ENCODE measurements at regions not wholly inside any gene's neighbourhood (a gene's known extent, or its start where the extent isn't known, plus 50 kb on each side); places are given as distances from the start of the nearest gene placed in this dataset.
A peak's percentile ranks its signal among the peaks of the same experiment; 100 is the strongest.
"Not testable (repeated sequence)": the region's sequence is repeated elsewhere in the genome, so short reads cannot be mapped to it uniquely, and the experiment has no call there.

DNA sequence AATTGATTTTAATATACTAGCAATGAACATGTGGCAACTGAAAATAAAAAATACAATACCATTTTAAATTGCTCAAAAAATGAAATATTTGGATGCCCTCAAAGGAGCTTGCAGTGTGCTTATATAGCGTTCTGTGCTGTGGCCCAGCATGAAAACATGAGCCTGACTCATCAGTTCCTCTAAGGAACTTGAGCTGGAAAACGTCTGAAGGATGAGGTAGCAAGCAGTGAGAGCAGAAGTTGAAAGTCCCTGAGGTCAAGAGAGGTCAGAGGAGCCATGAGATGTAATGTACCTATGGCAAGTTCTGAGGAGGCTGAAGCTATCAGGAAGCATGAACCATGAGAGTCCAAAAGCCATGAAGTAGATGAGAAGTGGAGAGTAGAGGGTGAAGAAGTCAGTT is 59.7 kb downstream of the HMGB3 start:
- no peaks in the 10 kb centered on the region for H3K36me3 ChIP-seq
- H3K4me2 ChIP-seq, result no peak overlapping the region
- H3K9ac ChIP-seq, result no peak overlapping the region
- TF ChIP-seq Cebpa-rat (IDR thresholded peaks at IDR 0.05), result no peak
- H3K9me3 ChIP-seq, result peaks cover 12% of the 10 kb centered on the region; the same call in 1 of the 2 replicates
- no peak overlapping the region for H3K4me3 ChIP-seq
- H3K27ac ChIP-seq, result no peak overlapping the region
- H3K4me1 ChIP-seq, result no peaks in the 10 kb centered on the region
- no peaks in the 10 kb centered on the region for H3K27me3 ChIP-seq
- no peaks in the 10 kb centered on the region for H4K20me1 ChIP-seq

DNA sequence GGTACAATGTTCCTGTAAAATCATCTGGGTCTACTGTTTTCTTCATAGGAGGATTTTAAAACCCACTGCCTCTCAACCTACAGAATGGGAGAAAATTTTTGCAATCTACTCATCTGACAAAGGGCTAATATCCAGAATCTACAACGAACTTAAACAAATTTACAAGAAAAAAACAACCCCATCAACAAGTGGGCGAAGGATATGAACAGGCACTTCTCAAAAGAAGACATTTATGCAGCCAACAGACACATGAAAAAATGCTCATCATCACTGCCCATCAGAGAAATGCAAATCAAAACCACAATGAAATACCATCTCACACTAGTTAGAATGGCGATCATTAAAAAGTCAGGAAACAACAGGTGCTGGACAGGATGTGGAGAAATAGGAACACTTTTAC is 83.2 kb downstream of the HMGB3 start:
- not testable (repeated sequence) for H4K20me1 ChIP-seq, H3K36me3 ChIP-seq, H3K9ac ChIP-seq, H3K27ac ChIP-seq, H3K27me3 ChIP-seq, H3K4me2 ChIP-seq, H3K4me3 ChIP-seq, H3K4me1 ChIP-seq, H3K9me3 ChIP-seq

DNA sequence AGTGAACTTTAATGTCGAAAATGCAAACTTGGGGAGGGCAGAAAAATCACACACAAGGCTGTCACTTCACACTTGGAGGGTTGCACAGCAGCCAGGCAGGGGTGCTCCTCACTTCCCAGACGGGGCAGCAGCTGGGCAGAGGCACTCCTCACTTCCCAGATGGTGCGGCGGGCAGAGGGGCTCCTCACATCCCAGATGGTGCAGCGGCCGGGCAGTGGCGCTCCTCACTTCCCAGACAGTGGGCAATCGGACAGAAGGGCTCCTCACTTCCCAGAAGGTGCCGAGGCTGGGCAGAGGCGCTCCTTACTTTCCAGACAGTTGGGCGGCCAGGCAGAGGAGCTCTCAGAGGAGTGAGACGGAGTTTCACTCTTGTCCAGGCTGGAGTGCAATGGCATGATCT is 90.6 kb downstream of the HMGB3 start:
- no peaks in the 10 kb centered on the region for H3K36me3 ChIP-seq
- H3K9ac ChIP-seq, result no peak overlapping the region
- H3K4me3 ChIP-seq, result no peak overlapping the region
- no peak overlapping the region for H3K27ac ChIP-seq
- H3K9me3 ChIP-seq, result no peaks in the 10 kb centered on the region
- no peak for TF ChIP-seq Cebpa-rat (IDR thresholded peaks at IDR 0.05)
- H3K4me2 ChIP-seq, result no peak overlapping the region
- no peaks in the 10 kb centered on the region for H4K20me1 ChIP-seq
- H3K4me1 ChIP-seq, result no peaks in the 10 kb centered on the region
- no peaks in the 10 kb centered on the region for H3K27me3 ChIP-seq

DNA sequence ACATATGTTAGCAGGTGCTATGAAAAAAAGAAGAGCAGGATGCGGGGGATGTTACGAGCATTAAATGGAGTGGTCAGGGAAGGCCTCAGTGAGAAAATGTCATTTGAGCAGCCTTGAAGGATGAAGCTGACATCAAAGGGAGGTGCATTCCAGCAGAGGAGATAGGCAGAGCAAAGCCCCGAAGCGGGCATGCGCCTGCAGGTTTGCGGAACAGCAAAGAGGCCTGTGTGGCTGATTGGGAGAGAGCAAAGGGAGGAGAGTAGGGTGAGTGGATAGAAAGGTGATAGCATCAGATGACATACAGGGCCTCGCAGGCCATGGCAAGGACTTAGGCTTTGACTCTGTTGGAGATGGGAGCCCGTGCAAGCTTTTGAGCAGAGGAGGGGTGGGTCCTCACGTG is 95.4 kb upstream of the GPR50 start:
- Histone ChIP-seq H3K27me3 (peaks cover 25% of the 10 kb centered on the region), H3K9me3 (no peaks in the 10 kb centered on the region), H3K4me2 (no peak overlapping the region), H3K4me1 (no peaks in the 10 kb centered on the region), H4K20me1 (no peaks in the 10 kb centered on the region), H3K9ac (no peak overlapping the region), H3K27ac (no peak overlapping the region), H3K36me3 (no peaks in the 10 kb centered on the region), H3K4me3 (no peak overlapping the region)
- TF ChIP-seq Cebpa-rat (IDR thresholded peaks at IDR 0.05), result no peak

DNA sequence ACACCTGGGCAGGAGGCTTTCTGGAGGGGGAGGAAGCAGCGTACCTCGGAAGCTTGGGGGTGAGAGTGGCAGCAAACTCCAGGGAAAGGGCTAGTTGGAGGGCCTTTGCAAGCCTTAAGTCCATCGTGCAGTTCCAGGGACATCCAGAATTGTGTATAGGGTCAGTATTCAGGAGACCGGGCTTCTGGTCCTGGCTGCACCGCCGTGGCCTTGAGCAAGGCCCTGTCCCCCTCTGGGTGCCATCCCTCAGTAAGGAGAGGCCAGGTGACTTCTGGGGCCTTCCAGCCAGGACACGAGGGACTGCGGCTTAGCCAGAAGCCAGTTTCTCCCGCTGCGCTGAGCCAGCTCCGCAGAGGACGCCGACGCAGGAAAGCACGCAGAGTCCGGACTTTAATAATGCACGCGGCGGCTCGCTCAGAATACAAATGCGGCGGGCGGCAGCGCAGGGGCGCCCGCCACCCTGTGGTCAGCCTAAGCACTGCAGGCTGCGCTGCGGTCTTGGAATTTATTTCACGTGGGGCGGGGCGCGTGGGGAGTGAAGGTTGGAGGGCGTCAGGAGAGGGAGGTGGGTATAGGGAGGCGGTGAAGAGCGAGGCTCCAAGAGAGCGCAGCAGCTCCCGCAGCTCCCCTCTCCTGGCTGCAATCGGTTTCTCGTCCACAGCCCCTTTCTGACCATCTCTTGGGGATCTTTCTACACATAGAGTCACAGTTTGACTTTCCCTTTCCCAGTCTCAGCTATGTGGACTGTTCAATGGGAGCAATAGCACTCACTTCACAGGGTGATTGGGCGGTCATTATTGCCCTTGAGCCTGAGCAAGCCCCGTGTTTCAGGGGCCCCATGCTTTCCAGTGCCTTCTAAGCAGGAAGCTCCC is 94.1 kb upstream of the GPR50 start:
- no peak overlapping the region for H3K27ac ChIP-seq
- TF ChIP-seq Cebpa-rat (IDR thresholded peaks at IDR 0.05), result no peak
- H4K20me1 ChIP-seq, result no peaks in the 10 kb centered on the region
- no peaks in the 10 kb centered on the region for H3K4me1 ChIP-seq
- H3K4me2 ChIP-seq, result peak overlapping the region; percentile 53
- H3K4me3 ChIP-seq, result no peak overlapping the region
- no peaks in the 10 kb centered on the region for H3K36me3 ChIP-seq
- peaks cover 31% of the 10 kb centered on the region for H3K27me3 ChIP-seq
- no peak overlapping the region for H3K9ac ChIP-seq
- no peaks in the 10 kb centered on the region for H3K9me3 ChIP-seq

DNA sequence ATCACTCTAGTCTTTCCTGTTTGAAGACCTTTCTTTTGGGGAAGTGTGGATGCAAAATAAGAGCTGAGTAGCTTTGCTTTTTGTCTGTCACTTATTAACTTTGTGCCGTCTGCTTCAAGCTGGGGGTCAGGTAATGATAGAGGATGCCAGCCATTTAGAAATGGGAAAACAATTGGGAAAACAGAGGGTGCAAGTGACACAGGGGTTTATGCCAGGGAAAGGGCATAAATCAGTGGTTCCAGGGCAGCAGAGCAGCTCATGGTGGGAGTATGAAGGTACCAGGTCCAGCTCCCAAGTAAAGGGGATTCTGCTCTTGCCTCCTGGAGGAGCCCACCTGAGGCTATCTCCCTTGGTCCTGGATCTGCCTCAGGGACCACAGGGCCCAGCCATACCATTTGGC is 91.9 kb upstream of the GPR50 start:
- Histone ChIP-seq H3K36me3 (no peaks in the 10 kb centered on the region), H4K20me1 (no peaks in the 10 kb centered on the region), H3K4me3 (no peak overlapping the region), H3K9me3 (0 out of 2 replicates have a peak, but pooled peaks cover 6% of the 10 kb centered on the region), H3K4me2 (no peak overlapping the region), H3K9ac (no peak overlapping the region), H3K27ac (no peak overlapping the region), H3K27me3 (peaks cover 52% of the 10 kb centered on the region), H3K4me1 (no peaks in the 10 kb centered on the region)
- no peak for TF ChIP-seq Cebpa-rat (IDR thresholded peaks at IDR 0.05)

DNA sequence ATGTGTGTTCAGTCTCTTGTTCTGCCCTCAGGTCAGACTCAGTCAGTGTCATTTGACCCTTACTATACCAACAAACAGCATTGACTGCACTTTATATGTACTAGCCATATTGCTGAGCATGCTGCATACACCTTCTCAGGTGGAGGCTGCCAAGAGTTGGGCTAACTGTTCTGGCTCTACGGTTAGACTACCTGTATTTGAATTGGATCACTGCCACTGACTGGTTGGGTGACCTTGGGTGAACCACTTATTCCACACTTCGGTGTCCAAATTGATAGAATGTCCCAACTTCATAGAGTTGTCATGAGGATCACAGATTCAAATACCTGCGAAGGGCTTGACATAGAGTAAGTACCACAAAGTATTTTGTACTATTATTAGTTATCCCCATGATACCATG is 91.2 kb upstream of the GPR50 start:
- no peak overlapping the region for H3K27ac ChIP-seq
- H3K4me3 ChIP-seq, result no peak overlapping the region
- no peak overlapping the region for H3K9ac ChIP-seq
- H3K9me3 ChIP-seq, result 0 out of 2 replicates have a peak, but pooled peaks cover 6% of the 10 kb centered on the region
- H3K4me2 ChIP-seq, result no peak overlapping the region
- no peaks in the 10 kb centered on the region for H3K36me3 ChIP-seq
- TF ChIP-seq Cebpa-rat (IDR thresholded peaks at IDR 0.05), result no peak
- H3K4me1 ChIP-seq, result no peaks in the 10 kb centered on the region
- peaks cover 56% of the 10 kb centered on the region for H3K27me3 ChIP-seq
- H4K20me1 ChIP-seq, result no peaks in the 10 kb centered on the region

DNA sequence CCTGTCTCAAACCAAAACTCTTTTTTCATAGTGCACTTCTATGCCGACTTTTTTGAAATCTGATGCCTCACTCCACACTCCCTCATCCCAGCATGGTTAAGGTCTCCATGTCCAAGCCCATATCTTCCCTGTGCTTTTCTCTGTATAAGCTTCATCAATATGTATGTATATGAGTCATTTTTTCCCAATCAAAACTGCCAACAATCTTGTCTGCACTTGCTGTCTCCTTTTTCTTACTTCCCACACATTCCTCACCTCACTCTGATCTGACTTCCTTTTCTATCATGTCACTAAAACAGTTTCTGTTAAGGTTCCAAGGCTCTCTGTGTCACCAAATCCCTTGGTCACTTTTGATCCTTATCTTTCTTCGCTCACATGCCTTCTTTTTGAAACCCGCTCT is 88.2 kb upstream of the GPR50 start:
- no peak for TF ChIP-seq Cebpa-rat (IDR thresholded peaks at IDR 0.05)
- H3K4me2 ChIP-seq, result no peak overlapping the region
- no peaks in the 10 kb centered on the region for H4K20me1 ChIP-seq
- no peak overlapping the region for H3K27ac ChIP-seq
- no peaks in the 10 kb centered on the region for H3K36me3 ChIP-seq
- no peak overlapping the region for H3K4me3 ChIP-seq
- no peaks in the 10 kb centered on the region for H3K4me1 ChIP-seq
- H3K27me3 ChIP-seq, result peaks cover 35% of the 10 kb centered on the region
- no peak overlapping the region for H3K9ac ChIP-seq
- 0 out of 2 replicates have a peak, but pooled peaks cover 6% of the 10 kb centered on the region for H3K9me3 ChIP-seq

DNA sequence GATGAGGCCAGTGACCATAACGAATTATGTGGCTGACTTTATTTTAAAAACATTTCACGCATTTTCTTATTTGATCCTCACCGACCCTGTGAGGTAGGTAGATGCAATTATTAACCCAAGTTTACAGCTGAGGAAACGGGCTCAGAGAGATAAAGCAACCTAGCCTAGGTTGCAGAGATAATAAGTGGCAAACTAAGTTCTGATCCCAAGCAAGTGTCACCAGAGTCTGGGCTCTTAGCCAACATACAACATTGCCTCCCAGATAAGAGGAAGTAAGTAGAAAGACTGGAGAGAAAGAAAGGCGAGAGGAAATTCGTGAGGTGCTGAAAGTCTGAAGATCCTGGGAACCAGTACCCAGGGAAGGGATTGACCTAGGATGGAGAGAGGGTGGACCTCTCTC is 77.4 kb upstream of the GPR50 start:
- H3K4me2 ChIP-seq, result no peak overlapping the region
- H3K9ac ChIP-seq, result no peak overlapping the region
- no peaks in the 10 kb centered on the region for H3K36me3 ChIP-seq
- H3K4me3 ChIP-seq, result no peak overlapping the region
- no peaks in the 10 kb centered on the region for H4K20me1 ChIP-seq
- H3K9me3 ChIP-seq, result no peaks in the 10 kb centered on the region
- no peaks in the 10 kb centered on the region for H3K27me3 ChIP-seq
- no peak overlapping the region for H3K27ac ChIP-seq
- no peaks in the 10 kb centered on the region for H3K4me1 ChIP-seq
- no peak for TF ChIP-seq Cebpa-rat (IDR thresholded peaks at IDR 0.05)

DNA sequence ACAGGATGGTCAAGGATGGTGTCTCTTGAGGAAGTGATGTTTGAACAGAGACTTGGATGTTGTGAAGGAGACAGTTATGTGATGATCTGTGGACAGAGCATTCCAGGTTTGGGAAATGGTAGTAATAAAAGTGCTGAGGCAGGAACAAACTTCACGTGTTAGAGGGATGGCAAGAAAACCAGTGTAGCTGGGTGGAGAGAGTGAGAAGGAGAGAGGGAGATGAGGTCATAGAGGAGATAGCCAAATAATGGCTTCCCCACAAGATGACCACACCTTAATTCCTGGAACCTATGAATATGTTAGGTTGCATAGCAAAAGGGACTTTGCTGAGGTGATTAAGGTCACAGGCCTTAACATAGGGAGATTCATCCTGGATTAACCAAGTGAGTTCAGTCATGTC is 75.6 kb upstream of the GPR50 start:
- Histone ChIP-seq H3K27ac (no peak overlapping the region), H3K9ac (no peak overlapping the region), H3K9me3 (no peaks in the 10 kb centered on the region), H3K36me3 (no peaks in the 10 kb centered on the region), H3K4me1 (no peaks in the 10 kb centered on the region), H3K27me3 (no peaks in the 10 kb centered on the region), H3K4me3 (no peak overlapping the region), H3K4me2 (no peak overlapping the region), H4K20me1 (no peaks in the 10 kb centered on the region)
- TF ChIP-seq Cebpa-rat (IDR thresholded peaks at IDR 0.05), result no peak

DNA sequence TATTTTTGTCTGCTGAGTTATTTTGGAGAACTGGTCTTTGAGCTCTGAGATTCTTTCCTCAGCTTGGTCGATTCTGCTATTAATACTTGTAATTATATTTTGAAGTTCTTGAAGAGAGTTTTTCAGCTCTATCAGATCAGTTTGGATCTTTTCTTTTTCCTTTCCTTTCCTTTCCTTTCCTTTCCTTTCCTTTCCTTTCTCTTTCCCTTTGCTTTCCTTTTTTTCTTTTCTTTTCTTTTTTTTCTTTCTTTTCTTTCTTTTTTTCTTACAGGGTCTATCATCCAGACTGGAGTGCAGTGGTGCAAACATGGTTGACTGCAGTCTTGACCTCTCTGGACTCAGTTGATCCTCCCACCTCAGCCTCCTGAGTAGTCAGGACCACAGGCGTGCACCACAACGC is 63.2 kb upstream of the GPR50 start:
- H3K36me3 ChIP-seq, H3K27me3 ChIP-seq, H3K9me3 ChIP-seq, H4K20me1 ChIP-seq, H3K4me3 ChIP-seq, H3K4me2 ChIP-seq, H3K27ac ChIP-seq, H3K9ac ChIP-seq, H3K4me1 ChIP-seq: not testable (repeated sequence)

All from BLaER1 (cell line).